ENCODE measurements at regions not wholly inside any gene's neighbourhood (a gene's known extent, or its start where the extent isn't known, plus 50 kb on each side); places are given as distances from the start of the nearest gene placed in this dataset.

- TF ChIP-seq CTCF (IDR thresholded peaks at IDR 0.05) = no peak
- no peak for ATAC-seq (ENCODE audit: low FRiP score)
- DNase-seq (ENCODE audit: low spot score) = no peak
These were observed 241.6 kb upstream of the CACNA2D1 start for GRCh38 chr7:82685214-82685613.

GRCh38 chr7:82678716-82679115, 235.1 kb upstream of the CACNA2D1 start:
- no peak for DNase-seq (ENCODE audit: low spot score)
- no peak for TF ChIP-seq CTCF (IDR thresholded peaks at IDR 0.05)

GRCh38 chr7:82678259-82678658, 234.7 kb upstream of the CACNA2D1 start:
- TF ChIP-seq CTCF (IDR thresholded peaks at IDR 0.05) = no peak
- DNase-seq (ENCODE audit: low spot score) (no peak), ATAC-seq (ENCODE audit: low FRiP score) (no peak)

More at GRCh38 chr7:82678716-82679115, 235.1 kb upstream of the CACNA2D1 start:
- no peak for ATAC-seq (ENCODE audit: low FRiP score)

- DNase-seq (ENCODE audit: low spot score) (no peak), ATAC-seq (ENCODE audit: low FRiP score) (no peak)
- TF ChIP-seq CTCF (IDR thresholded peaks at IDR 0.05) = no peak
These were observed 233.9 kb upstream of the CACNA2D1 start for GRCh38 chr7:82677493-82677892.

- ATAC-seq (ENCODE audit: low FRiP score) = no peak
- no peak for TF ChIP-seq CTCF (IDR thresholded peaks at IDR 0.05)
- no peak for DNase-seq (ENCODE audit: low spot score)
These were observed 233.3 kb upstream of the CACNA2D1 start for GRCh38 chr7:82676777-82677463.

- no peak for ATAC-seq (ENCODE audit: low FRiP score)
- TF ChIP-seq CTCF (IDR thresholded peaks at IDR 0.05) = no peak
- DNase-seq (ENCODE audit: low spot score) = no peak
These were observed 231.8 kb upstream of the CACNA2D1 start for GRCh38 chr7:82675396-82675795.

- TF ChIP-seq CTCF (IDR thresholded peaks at IDR 0.05) = no peak
- DNase-seq (ENCODE audit: low spot score) = no peak
- ATAC-seq (ENCODE audit: low FRiP score) = no peak
These were observed 230.7 kb upstream of the CACNA2D1 start for GRCh38 chr7:82674268-82674667.

All from omental fat pad (tissue), 3 donors.